ENCODE measurements at regions not wholly inside any gene's neighbourhood (a gene's known extent, or its start where the extent isn't known, plus 50 kb on each side); places are given as distances from the start of the nearest gene placed in this dataset.

DNA sequence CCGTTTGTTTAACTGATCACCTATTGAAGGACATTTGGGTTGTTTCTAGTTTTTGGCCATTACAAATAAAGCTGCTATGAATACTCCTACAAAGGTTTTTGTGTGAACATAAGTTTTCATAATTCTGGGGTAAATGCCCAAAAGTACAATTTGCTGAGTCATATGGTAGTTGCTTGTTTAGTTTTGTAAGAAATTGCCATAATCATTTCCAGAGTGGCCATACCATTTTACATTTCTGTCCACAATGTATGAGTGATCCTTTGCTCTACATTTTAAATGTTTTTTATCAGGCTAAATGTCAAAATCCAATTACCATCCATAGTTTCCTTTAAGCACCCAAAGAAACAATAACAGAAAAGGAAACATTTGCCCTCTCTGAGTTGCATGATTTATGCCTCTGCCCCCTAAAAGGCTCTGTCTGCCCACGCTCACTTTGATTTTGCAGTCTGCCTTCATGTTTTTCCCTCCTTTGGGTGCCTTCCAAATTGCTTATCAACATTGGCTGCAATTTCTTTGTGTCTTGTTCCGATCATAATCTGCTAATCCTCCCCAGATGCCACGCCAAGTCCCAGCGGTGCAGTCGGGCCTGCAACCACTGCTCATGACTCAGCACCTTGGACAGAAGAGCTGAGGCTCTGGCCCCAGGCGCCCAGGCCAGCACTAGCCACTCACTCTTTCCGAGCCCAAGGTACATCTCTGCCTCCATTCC, 339.2 kb downstream of the PIK3R1 start:
- Histone ChIP-seq H3K4me1 (ENCODE audit: control insufficient read depth, insufficient read depth, low read length) (no peaks in the 10 kb centered on the region), H3K27ac (ENCODE audit: low read length) (no peak overlapping the region), H3K27me3 (ENCODE audit: control insufficient read depth, insufficient read depth, low read length) (no peaks in the 10 kb centered on the region), H3K4me3 (ENCODE audit: low read length) (no peak overlapping the region), H3K9me3 (ENCODE audit: control insufficient read depth, insufficient read depth, low read length) (no peaks in the 10 kb centered on the region), H3K36me3 (ENCODE audit: control insufficient read depth, insufficient read depth, low read length) (no peaks in the 10 kb centered on the region)
- Mint-ChIP-seq H3K27me3 (ENCODE audit: low read depth in 2 of 2) (peaks cover 3 to 8% of the 10 kb centered on the region in 2 donors), H3K9me3 (no peaks in the 10 kb centered on the region), H3K36me3 (no peaks in the 10 kb centered on the region), H3K4me3 (no peak overlapping the region), H3K4me1 (no peaks in the 10 kb centered on the region), H3K27ac (no peak overlapping the region)
- intact Hi-C loops (cut with micrococcal nuclease) = no loop called here
- TF ChIP-seq, protein P1, sequence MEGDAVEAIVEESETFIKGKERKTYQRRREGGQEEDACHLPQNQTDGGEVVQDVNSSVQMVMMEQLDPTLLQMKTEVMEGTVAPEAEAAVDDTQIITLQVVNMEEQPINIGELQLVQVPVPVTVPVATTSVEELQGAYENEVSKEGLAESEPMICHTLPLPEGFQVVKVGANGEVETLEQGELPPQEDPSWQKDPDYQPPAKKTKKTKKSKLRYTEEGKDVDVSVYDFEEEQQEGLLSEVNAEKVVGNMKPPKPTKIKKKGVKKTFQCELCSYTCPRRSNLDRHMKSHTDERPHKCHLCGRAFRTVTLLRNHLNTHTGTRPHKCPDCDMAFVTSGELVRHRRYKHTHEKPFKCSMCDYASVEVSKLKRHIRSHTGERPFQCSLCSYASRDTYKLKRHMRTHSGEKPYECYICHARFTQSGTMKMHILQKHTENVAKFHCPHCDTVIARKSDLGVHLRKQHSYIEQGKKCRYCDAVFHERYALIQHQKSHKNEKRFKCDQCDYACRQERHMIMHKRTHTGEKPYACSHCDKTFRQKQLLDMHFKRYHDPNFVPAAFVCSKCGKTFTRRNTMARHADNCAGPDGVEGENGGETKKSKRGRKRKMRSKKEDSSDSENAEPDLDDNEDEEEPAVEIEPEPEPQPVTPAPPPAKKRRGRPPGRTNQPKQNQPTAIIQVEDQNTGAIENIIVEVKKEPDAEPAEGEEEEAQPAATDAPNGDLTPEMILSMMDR (IDR thresholded peaks at IDR 0.05) = no peak
- DNase-seq (no peak), ATAC-seq (no peak)
- WGBS (ENCODE audit: insufficient coverage) = 75% methylated on average over 7 of the region's 8 CpGs

DNA sequence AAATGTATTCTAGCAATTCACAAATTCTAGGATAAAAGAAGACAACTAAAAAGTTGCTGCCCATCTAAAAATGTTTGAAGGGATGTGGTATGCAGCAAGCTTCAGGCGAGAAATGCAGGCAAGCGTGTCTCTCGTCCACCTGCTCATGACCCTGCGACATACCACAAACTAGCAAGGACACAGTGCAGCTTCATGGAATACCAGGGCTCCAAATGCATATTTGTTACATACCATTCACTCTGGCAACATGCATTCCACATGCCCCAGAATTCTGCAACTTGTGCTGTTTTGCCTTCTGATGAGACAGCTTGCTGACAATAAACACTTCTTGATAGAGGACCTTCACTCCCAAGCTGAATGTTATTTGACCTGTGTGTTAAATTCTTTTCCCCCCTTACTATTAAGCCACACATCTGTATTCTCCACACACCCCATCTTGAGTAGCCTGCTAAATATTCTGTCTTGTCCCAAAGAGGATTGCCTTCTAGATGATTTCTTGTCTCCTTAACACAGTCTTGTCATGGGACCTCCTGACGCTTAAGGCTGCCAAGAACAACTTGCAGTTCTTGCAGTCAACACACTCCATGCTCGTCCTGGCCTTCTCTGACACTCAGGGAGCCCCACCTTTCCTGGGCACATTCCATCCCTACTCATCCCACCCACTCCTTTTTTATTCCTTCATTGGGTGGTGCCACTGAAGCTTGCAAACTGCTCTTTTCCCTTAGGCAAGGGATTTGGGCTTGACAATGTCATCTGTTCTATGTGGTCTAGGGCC, 340.5 kb downstream of the PIK3R1 start:
- H3K9me3 ChIP-seq (ENCODE audit: control insufficient read depth, insufficient read depth, low read length) = no peaks in the 10 kb centered on the region
- H3K27ac Mint-ChIP-seq = no peak overlapping the region
- H3K4me1 ChIP-seq (ENCODE audit: control insufficient read depth, insufficient read depth, low read length) = no peaks in the 10 kb centered on the region
- WGBS (ENCODE audit: insufficient coverage) = 85% methylated on average over 6 of the region's 6 CpGs
- DNase-seq (no peak), ATAC-seq (no peak)
- intact Hi-C loops (cut with micrococcal nuclease) = no loop called here
- H3K4me3 Mint-ChIP-seq = no peak overlapping the region
- no peak overlapping the region for H3K4me3 ChIP-seq (ENCODE audit: low read length)
- H3K36me3 ChIP-seq (ENCODE audit: control insufficient read depth, insufficient read depth, low read length) = no peaks in the 10 kb centered on the region
- peaks cover 3 to 5% of the 10 kb centered on the region in 2 donors for H3K27me3 Mint-ChIP-seq (ENCODE audit: low read depth in 2 of 2)
- H3K4me1 Mint-ChIP-seq = no peaks in the 10 kb centered on the region
- H3K27me3 ChIP-seq (ENCODE audit: control insufficient read depth, insufficient read depth, low read length) = no peaks in the 10 kb centered on the region
- TF ChIP-seq, protein P1 (IDR thresholded peaks at IDR 0.05) = no peak
- H3K27ac ChIP-seq (ENCODE audit: low read length) = no peak overlapping the region
- no peaks in the 10 kb centered on the region for H3K36me3 Mint-ChIP-seq
- H3K9me3 Mint-ChIP-seq = no peaks in the 10 kb centered on the region

DNA sequence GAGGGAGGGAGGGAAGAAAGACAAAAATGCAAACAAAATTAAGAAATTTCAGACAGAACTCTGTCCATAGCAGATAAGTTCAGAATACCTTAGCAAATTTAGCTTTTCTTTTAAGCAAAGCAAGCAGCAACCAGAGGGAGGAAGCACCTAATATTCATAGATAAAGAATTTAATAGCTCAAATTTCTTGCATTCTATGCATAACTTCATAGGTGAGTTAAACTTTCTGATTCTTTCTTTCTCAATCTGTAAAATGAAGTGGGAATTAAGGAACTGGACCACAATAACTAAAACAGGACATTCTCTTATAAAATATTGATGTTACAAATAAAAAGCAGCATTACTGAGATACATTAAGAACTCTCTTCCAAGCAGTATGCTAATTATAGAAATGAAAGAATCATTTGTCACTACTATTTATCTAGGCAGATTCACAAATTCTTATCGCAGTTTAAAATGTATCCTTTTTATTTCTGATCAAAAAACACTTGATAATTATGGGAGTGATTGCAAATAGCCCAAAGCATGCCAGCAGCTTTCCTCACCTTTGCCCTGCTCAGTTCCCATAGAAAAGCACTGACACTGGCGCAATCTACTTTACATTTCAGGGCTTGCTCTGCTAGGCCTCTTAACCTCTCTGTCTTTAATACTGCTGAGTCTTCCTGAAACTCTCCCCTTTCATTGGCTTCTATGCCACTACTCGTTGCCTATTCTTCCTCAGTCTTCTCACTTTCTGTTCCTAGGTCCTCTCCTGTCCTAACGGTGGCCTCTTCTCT, 341.8 kb downstream of the PIK3R1 start:
- Histone ChIP-seq H3K4me3 (ENCODE audit: low read length) (no peak overlapping the region), H3K27me3 (ENCODE audit: control insufficient read depth, insufficient read depth, low read length) (no peaks in the 10 kb centered on the region), H3K4me1 (ENCODE audit: control insufficient read depth, insufficient read depth, low read length) (no peaks in the 10 kb centered on the region), H3K27ac (ENCODE audit: low read length) (no peak overlapping the region), H3K9me3 (ENCODE audit: control insufficient read depth, insufficient read depth, low read length) (no peaks in the 10 kb centered on the region), H3K36me3 (ENCODE audit: control insufficient read depth, insufficient read depth, low read length) (no peaks in the 10 kb centered on the region)
- no peak for DNase-seq
- intact Hi-C loops (cut with micrococcal nuclease) = no loop called here
- TF ChIP-seq, protein P1 (IDR thresholded peaks at IDR 0.05) = no peak
- H3K27me3 Mint-ChIP-seq (ENCODE audit: low read depth in 2 of 2) = peaks cover 0 to 3% of the 10 kb centered on the region in 2 donors
- WGBS (ENCODE audit: insufficient coverage) = 89% methylated on average over 3 of the region's 4 CpGs
- H3K36me3 Mint-ChIP-seq = no peaks in the 10 kb centered on the region
- H3K4me3 Mint-ChIP-seq = no peak overlapping the region
- no peaks in the 10 kb centered on the region for H3K4me1 Mint-ChIP-seq
- H3K9me3 Mint-ChIP-seq = no peaks in the 10 kb centered on the region
- no peak overlapping the region for H3K27ac Mint-ChIP-seq
- ATAC-seq = no peak
